ENCODE measurements at regions not wholly inside any gene's neighbourhood (a gene's known extent, or its start where the extent isn't known, plus 50 kb on each side); places are given as distances from the start of the nearest gene placed in this dataset.

- H3K27ac ChIP-seq (ENCODE audit: extremely low read depth, low read depth, low read length), result no peak overlapping the region
- intact Hi-C loops (cut with micrococcal nuclease) (no loop called here), in situ Hi-C loops (cut with MboI) (no loop called here)
- no TSS peak for BruUV-seq (replicated peaks)
- POLR2A ChIA-PET, result interaction anchor here (0.7 kb wide), 1 partner anchor 277 kb away, joined by 3 read pairs; no protein-coding TSS in a partner anchor
- H3K4me3 ChIP-seq, result no peak overlapping the region
- H3K36me3 ChIP-seq (ENCODE audit: control insufficient read depth, insufficient read depth, low read length), result no peaks in the 10 kb centered on the region
- no peak overlapping the region for H3K9ac ChIP-seq (ENCODE audit: insufficient read depth in 1 of 2, low read depth in 2 of 2, low read length in 2 of 2)
- H3K4me2 ChIP-seq (ENCODE audit: insufficient read depth, low read length), result no peak overlapping the region
- H4K20me1 ChIP-seq (replicated peaks; ENCODE audit: control insufficient read depth, insufficient read depth, low read length), result no peaks in the 10 kb centered on the region
- no peaks in the 10 kb centered on the region for H3K27me3 ChIP-seq (ENCODE audit: control insufficient read depth in 2 of 2, insufficient read depth in 2 of 2, low read length in 2 of 2)
- no peaks in the 10 kb centered on the region for H3K4me1 ChIP-seq (replicated peaks in 1 of 2; ENCODE audit: control insufficient read depth in 2 of 2, insufficient read depth in 2 of 2, low read length in 2 of 2)
- H2AFZ ChIP-seq (ENCODE audit: low read depth, low read length), result no peak overlapping the region
- no peaks in the 10 kb centered on the region for H3K9me1 ChIP-seq (ENCODE audit: control insufficient read depth, insufficient read depth, low read length)
- no peaks in the 10 kb centered on the region for H3K9me3 ChIP-seq (replicated peaks; ENCODE audit: control insufficient read depth, insufficient read depth, low read depth, low read length)
- no peak for ATAC-seq
- FAIRE-seq, result no peak
- H3K79me2 ChIP-seq (ENCODE audit: control insufficient read depth, insufficient read depth, low read length), result no peaks in the 10 kb centered on the region
- 0% methylated on average over 9 of the region's 9 CpGs for WGBS (ENCODE audit: insufficient coverage, low coverage, missing lambda C conversion rate)
- CTCF ChIA-PET (ENCODE audit: low intra/inter-chr PET ratio), result no interaction called here
- no peak for DNase-seq (ENCODE audit: extremely low read depth in 1 of 4, low spot score in 3 of 4)
- TF ChIP-seq, protein P1, sequence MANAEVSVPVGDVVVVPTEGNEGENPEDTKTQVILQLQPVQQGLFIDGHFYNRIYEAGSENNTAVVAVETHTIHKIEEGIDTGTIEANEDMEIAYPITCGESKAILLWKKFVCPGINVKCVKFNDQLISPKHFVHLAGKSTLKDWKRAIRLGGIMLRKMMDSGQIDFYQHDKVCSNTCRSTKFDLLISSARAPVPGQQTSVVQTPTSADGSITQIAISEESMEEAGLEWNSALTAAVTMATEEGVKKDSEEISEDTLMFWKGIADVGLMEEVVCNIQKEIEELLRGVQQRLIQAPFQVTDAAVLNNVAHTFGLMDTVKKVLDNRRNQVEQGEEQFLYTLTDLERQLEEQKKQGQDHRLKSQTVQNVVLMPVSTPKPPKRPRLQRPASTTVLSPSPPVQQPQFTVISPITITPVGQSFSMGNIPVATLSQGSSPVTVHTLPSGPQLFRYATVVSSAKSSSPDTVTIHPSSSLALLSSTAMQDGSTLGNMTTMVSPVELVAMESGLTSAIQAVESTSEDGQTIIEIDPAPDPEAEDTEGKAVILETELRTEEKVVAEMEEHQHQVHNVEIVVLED (CRISPR knock-in tag; IDR thresholded peaks at IDR 0.05), result no peak
- TF ChIP-seq TOE1 (IDR thresholded peaks at IDR 0.05; ENCODE audit: borderline replicate concordance) (no peak), TOE1 (CRISPR knock-in tag; IDR thresholded peaks at IDR 0.05; ENCODE audit: borderline replicate concordance, low read depth) (no peak), ZNF431 (CRISPR knock-in tag; IDR thresholded peaks at IDR 0.05) (no peak), CEBPZ (IDR thresholded peaks at IDR 0.05; ENCODE audit: borderline replicate concordance, low read depth, low read length) (no peak), COPS2 (conservative IDR thresholded peaks at IDR 0.05) (no peak), ZKSCAN8 (CRISPR knock-in tag; IDR thresholded peaks at IDR 0.05) (no peak), DLX4 (CRISPR knock-in tag; IDR thresholded peaks at IDR 0.05) (no peak), MTA1 (IDR thresholded peaks at IDR 0.05; ENCODE audit: borderline replicate concordance) (no peak), RBM14 (IDR thresholded peaks at IDR 0.05; ENCODE audit: borderline replicate concordance, insufficient read depth, low read depth, low read length) (no peak), DIDO1 (tag; IDR thresholded peaks at IDR 0.05; ENCODE audit: low read depth) (no peak)
- TF ChIP-seq, protein P2, sequence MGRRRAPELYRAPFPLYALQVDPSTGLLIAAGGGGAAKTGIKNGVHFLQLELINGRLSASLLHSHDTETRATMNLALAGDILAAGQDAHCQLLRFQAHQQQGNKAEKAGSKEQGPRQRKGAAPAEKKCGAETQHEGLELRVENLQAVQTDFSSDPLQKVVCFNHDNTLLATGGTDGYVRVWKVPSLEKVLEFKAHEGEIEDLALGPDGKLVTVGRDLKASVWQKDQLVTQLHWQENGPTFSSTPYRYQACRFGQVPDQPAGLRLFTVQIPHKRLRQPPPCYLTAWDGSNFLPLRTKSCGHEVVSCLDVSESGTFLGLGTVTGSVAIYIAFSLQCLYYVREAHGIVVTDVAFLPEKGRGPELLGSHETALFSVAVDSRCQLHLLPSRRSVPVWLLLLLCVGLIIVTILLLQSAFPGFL (CRISPR knock-in tag; IDR thresholded peaks at IDR 0.05), result no peak
- TF ChIP-seq, protein P3, sequence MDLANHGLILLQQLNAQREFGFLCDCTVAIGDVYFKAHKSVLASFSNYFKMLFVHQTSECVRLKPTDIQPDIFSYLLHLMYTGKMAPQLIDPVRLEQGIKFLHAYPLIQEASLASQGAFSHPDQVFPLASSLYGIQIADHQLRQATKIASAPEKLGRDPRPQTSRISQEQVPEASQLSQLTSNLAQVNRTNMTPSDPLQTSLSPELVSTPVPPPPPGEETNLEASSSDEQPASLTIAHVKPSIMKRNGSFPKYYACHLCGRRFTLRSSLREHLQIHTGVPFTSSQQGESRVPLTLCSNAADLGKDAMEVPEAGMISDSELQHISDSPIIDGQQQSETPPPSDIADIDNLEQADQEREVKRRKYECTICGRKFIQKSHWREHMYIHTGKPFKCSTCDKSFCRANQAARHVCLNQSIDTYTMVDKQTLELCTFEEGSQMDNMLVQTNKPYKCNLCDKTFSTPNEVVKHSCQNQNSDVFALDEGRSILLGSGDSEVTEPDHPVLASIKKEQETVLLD (IDR thresholded peaks at IDR 0.05), result no peak
Observed at GRCh38 chr3:55156851-55157650, 229.2 kb upstream of the LRTM1 start.
